ENCODE measurements at regions not wholly inside any gene's neighbourhood (a gene's known extent, or its start where the extent isn't known, plus 50 kb on each side); places are given as distances from the start of the nearest gene placed in this dataset.

DNA sequence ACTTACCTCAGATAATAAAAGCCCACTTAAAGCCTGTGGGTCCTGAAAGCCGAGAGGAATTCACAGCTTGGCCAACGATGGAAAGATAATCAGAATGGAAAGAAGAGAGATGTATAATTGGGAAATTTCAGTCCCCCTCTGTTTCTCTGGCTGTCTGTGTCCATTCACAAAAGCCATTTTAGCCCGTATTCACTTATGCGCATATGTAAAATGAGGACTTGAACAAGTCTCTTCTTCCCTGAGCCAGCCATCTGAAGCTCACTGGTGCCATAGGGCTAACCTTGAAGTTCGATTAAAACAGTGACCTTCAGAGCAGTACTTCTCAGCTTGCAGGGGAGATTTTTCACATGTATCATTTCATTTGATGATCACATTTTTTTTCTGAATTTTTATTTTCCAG, 527.2 kb downstream of the GRIN2A start:
- no peak for TF ChIP-seq CTCF (IDR thresholded peaks at IDR 0.05; ENCODE audit: insufficient read depth, low read length)
- DNase-seq (ENCODE audit: low read depth) = no peak
- no peak overlapping the region for H3K4me3 ChIP-seq (ENCODE audit: low read depth, low read length)

- TF ChIP-seq CTCF (IDR thresholded peaks at IDR 0.05; ENCODE audit: insufficient read depth, low read length) = no peak
- DNase-seq (ENCODE audit: low read depth) = no peak
- no peak overlapping the region for H3K4me3 ChIP-seq (ENCODE audit: low read depth, low read length)
Observed at GRCh38 chr16:9657641-9658040, 524.6 kb downstream of the GRIN2A start.

DNA sequence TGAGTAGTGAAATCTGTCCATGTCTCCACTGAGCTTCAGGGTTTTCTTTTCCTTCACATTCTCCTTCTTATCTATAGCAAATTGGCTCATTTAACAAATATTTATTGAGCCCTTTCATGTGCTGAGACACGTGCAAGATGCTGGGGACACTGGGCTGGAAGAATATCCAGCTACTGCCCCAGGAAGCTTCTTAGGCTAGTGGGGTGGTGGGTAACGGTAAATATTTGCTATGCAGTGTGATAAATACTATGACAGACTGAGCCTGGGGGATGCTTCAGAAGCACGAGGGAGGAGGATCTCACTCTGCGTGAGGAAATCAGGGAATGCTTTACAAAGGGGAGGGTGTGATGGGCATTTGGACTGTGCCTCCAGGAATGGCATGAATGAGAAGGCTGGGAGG, 524.1 kb downstream of the GRIN2A start:
- DNase-seq (ENCODE audit: low read depth) = no peak
- no peak overlapping the region for H3K4me3 ChIP-seq (ENCODE audit: low read depth, low read length)
- TF ChIP-seq CTCF (IDR thresholded peaks at IDR 0.05; ENCODE audit: insufficient read depth, low read length) = no peak

DNA sequence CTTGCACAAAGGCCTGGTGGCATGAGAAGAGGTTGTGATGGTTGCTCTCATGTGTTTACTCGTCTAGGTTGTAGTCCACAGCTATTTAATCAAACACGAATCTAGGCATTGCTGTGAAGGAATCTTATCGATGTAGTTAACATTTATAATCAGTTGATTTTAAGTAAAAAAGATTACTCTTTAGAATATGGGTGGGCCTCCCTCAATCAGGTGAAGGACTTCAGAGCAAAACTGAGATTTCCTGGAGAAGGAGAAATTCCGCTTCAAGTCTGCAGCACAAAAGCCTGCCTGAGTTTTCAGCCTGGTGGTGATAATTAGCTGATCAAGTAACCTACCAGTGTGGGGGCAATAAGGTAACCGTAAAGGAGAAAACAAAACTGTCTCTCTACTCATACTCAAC, 523.6 kb downstream of the GRIN2A start:
- no peak for TF ChIP-seq CTCF (IDR thresholded peaks at IDR 0.05; ENCODE audit: insufficient read depth, low read length)
- no peak for DNase-seq (ENCODE audit: low read depth)
- H3K4me3 ChIP-seq (ENCODE audit: low read depth, low read length) = no peak overlapping the region

DNA sequence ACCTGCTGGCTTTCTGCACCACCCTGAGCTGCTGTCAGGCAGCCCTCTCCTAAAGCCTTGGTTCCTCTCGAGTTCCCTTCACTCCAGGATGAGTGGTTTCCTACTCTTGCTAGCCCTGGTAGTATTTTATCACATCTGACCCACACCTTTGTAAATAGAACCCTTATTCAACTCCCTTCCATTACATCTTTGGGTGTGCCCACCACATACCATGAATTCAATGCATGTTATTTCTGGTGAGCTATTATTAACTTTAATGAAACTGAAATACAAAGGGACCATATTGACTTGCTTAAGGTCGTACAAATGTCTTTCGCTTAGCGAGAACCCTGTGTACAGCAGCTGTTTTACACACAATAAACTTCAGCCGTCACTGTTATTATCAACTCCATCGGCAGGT, 521.3 kb downstream of the GRIN2A start:
- no peak for TF ChIP-seq CTCF (IDR thresholded peaks at IDR 0.05; ENCODE audit: insufficient read depth, low read length)
- no peak for DNase-seq (ENCODE audit: low read depth)
- no peak overlapping the region for H3K4me3 ChIP-seq (ENCODE audit: low read depth, low read length)

DNA sequence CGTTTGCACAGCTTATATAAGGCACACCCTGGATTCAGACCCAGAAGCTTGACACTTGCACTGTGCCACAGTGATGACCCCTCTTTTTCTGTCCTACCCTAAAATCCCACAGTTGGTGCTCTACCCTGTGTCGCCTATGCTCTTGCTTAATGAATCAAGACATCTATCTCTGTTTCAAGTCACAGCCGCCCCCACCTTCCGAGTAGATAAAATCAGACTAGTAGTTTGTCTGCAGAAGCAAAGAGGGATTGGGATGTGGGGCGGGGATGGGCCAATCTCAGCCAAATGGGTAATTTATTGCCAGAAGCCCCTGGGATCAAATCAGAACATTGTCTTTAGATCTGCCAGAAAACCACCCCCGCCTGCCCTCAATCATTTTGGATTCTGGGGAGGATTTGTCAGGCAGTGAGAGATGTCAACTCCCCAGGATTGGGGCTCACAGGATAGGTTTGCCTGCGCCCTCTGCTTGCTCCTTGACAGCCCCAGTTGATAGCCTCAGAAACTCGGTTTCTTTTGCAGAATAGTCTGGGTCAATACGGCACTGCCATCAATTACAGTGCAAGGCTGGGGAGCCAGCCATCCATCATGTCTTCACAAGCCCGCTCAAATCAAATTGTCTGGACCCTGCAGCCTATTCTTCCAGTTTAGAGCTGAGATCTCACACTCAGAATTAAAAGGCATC, 520.8 kb downstream of the GRIN2A start:
- DNase-seq (ENCODE audit: low read depth) = no peak
- TF ChIP-seq CTCF (IDR thresholded peaks at IDR 0.05; ENCODE audit: insufficient read depth, low read length) = no peak
- no peak overlapping the region for H3K4me3 ChIP-seq (ENCODE audit: low read depth, low read length)

- no peak overlapping the region for H3K4me3 ChIP-seq (ENCODE audit: low read depth, low read length)
- no peak for DNase-seq (ENCODE audit: low read depth)
- TF ChIP-seq CTCF (IDR thresholded peaks at IDR 0.05; ENCODE audit: insufficient read depth, low read length) = no peak
Observed at GRCh38 chr16:9663588-9663987, 518.6 kb downstream of the GRIN2A start.

Data from fibroblast of the aortic adventitia (primary cell).